ENCODE measurements at regions not wholly inside any gene's neighbourhood (a gene's known extent, or its start where the extent isn't known, plus 50 kb on each side); places are given as distances from the start of the nearest gene placed in this dataset.

DNA sequence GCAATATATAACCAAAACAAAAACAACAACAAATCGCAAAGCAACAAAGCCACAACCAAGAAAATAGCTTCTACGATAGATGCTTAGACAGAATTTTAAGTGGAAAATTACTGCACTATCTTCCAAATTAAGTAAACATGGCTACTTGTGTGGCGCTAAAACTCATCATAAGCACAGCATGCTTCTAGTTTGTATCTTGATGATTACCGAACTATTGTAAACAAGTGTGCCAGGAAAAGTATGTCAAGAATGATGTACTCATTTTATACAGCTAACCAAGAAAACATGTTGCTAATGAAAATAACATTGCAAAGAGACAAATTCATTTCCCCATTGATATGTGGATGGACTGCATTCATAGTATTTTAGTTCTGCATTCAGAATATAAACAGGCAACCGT is 271.9 kb upstream of the GPC6 start:
- no peaks in the 10 kb centered on the region for H3F3A ChIP-seq (ENCODE audit: insufficient read depth, low read depth)
- BruUV-seq (replicated peaks): no TSS peak
- H3K9me3 ChIP-seq (ENCODE audit: insufficient read depth, low read depth): no peaks in the 10 kb centered on the region
- H3K79me2 ChIP-seq (ENCODE audit: low read depth): no peaks in the 10 kb centered on the region
- no peaks in the 10 kb centered on the region for H3K27me3 ChIP-seq (ENCODE audit: insufficient read depth, low read depth)
- DNase-seq: no peak
- TF ChIP-seq EZH2 (IDR thresholded peaks at IDR 0.05; ENCODE audit: low read depth): no peak
- TF ChIP-seq, protein P1, sequence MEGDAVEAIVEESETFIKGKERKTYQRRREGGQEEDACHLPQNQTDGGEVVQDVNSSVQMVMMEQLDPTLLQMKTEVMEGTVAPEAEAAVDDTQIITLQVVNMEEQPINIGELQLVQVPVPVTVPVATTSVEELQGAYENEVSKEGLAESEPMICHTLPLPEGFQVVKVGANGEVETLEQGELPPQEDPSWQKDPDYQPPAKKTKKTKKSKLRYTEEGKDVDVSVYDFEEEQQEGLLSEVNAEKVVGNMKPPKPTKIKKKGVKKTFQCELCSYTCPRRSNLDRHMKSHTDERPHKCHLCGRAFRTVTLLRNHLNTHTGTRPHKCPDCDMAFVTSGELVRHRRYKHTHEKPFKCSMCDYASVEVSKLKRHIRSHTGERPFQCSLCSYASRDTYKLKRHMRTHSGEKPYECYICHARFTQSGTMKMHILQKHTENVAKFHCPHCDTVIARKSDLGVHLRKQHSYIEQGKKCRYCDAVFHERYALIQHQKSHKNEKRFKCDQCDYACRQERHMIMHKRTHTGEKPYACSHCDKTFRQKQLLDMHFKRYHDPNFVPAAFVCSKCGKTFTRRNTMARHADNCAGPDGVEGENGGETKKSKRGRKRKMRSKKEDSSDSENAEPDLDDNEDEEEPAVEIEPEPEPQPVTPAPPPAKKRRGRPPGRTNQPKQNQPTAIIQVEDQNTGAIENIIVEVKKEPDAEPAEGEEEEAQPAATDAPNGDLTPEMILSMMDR (conservative IDR thresholded peaks at IDR 0.05): no peak
- H3K36me3 ChIP-seq (ENCODE audit: low read depth): no peaks in the 10 kb centered on the region
- H3K4me3 ChIP-seq: no peak overlapping the region
- H3K27ac ChIP-seq: no peak overlapping the region
- intact Hi-C loops (cut with micrococcal nuclease; ENCODE audit: unreplicated experiment): no loop called here
- no peaks in the 10 kb centered on the region for H3K4me1 ChIP-seq (replicated peaks; ENCODE audit: insufficient read depth)
- no peak overlapping the region for H3K4me2 ChIP-seq
- ChIA-PET CTCF (no interaction called here), POLR2A (ENCODE audit: unreplicated experiment) (no interaction called here)
- H4K20me1 ChIP-seq (ENCODE audit: insufficient read depth): no peaks in the 10 kb centered on the region
- H2AFZ ChIP-seq: no peak overlapping the region
- H3K9me2 ChIP-seq (ENCODE audit: insufficient read depth): no peaks in the 10 kb centered on the region

DNA sequence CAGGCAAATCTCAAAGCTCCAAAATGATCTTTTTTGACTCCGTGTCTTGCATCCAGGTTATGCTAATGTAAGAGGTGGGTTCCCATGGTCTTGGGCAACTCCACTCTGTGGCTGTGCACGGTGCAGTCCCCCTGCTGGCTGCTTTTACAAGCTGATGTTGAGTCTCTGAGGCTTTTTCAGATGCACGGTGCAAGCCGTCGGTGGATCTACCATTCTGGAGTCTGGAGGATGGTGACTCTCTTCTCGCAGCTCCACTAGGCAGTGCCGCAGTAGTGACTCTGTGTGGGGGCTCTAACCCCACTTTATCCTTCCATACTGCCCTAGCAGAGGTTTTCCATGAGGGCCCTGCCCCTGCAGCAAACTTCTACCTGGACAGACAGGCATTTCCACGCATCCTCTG is 266.8 kb upstream of the GPC6 start:
- H3K9me2 ChIP-seq (ENCODE audit: insufficient read depth): no peaks in the 10 kb centered on the region
- ChIA-PET CTCF (no interaction called here), POLR2A (ENCODE audit: unreplicated experiment) (no interaction called here)
- no peak for TF ChIP-seq EZH2 (IDR thresholded peaks at IDR 0.05; ENCODE audit: low read depth)
- TF ChIP-seq, protein P1 (conservative IDR thresholded peaks at IDR 0.05): no peak
- H3K36me3 ChIP-seq (ENCODE audit: low read depth): no peaks in the 10 kb centered on the region
- no peaks in the 10 kb centered on the region for H3K79me2 ChIP-seq (ENCODE audit: low read depth)
- no peaks in the 10 kb centered on the region for H3K27me3 ChIP-seq (ENCODE audit: insufficient read depth, low read depth)
- intact Hi-C loops (cut with micrococcal nuclease; ENCODE audit: unreplicated experiment): no loop called here
- no peak overlapping the region for H3K27ac ChIP-seq
- H3K4me2 ChIP-seq: no peak overlapping the region
- no peak for DNase-seq
- no peaks in the 10 kb centered on the region for H3K9me3 ChIP-seq (ENCODE audit: insufficient read depth, low read depth)
- no TSS peak for BruUV-seq (replicated peaks)
- no peaks in the 10 kb centered on the region for H3K4me1 ChIP-seq (replicated peaks; ENCODE audit: insufficient read depth)
- H3K4me3 ChIP-seq: no peak overlapping the region
- no peaks in the 10 kb centered on the region for H4K20me1 ChIP-seq (ENCODE audit: insufficient read depth)
- no peak overlapping the region for H2AFZ ChIP-seq
- H3F3A ChIP-seq (ENCODE audit: insufficient read depth, low read depth): no peaks in the 10 kb centered on the region

DNA sequence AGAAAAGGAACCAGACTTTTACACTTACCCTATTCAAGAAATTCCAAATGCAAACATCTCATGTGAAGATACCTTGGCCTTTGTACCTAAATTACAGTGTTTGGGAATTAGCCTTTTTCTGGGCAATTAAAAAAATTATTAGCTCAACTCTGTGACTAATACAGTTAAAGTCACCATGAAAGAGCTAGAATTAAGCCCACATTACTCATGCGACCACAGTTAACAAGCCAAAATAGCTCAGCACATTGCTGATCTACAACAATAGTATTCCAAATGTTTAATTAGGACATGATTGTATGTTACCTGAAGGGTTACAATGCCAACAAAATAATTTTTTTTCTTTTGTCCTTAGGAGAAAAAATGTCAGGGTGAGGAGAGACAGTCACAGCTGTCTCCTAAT is 263.6 kb upstream of the GPC6 start:
- intact Hi-C loops (cut with micrococcal nuclease; ENCODE audit: unreplicated experiment): no loop called here
- BruUV-seq (replicated peaks): no TSS peak
- H3K9me3 ChIP-seq (ENCODE audit: insufficient read depth, low read depth): no peaks in the 10 kb centered on the region
- H3K27ac ChIP-seq: no peak overlapping the region
- H3K9me2 ChIP-seq (ENCODE audit: insufficient read depth): no peaks in the 10 kb centered on the region
- H3K4me2 ChIP-seq: no peak overlapping the region
- no peak overlapping the region for H3K4me3 ChIP-seq
- no peaks in the 10 kb centered on the region for H3K27me3 ChIP-seq (ENCODE audit: insufficient read depth, low read depth)
- POLR2A ChIA-PET (ENCODE audit: unreplicated experiment): no interaction called here
- H3K36me3 ChIP-seq (ENCODE audit: low read depth): no peaks in the 10 kb centered on the region
- no peak overlapping the region for H2AFZ ChIP-seq
- TF ChIP-seq EZH2 (IDR thresholded peaks at IDR 0.05; ENCODE audit: low read depth): no peak
- TF ChIP-seq, protein P1 (conservative IDR thresholded peaks at IDR 0.05): no peak
- no peaks in the 10 kb centered on the region for H3K79me2 ChIP-seq (ENCODE audit: low read depth)
- no peaks in the 10 kb centered on the region for H3F3A ChIP-seq (ENCODE audit: insufficient read depth, low read depth)
- CTCF ChIA-PET: no interaction called here
- H4K20me1 ChIP-seq (ENCODE audit: insufficient read depth): no peaks in the 10 kb centered on the region
- DNase-seq: no peak
- no peaks in the 10 kb centered on the region for H3K4me1 ChIP-seq (replicated peaks; ENCODE audit: insufficient read depth)
